HEK293 (cell line): ENCODE measurements at regions not wholly inside any gene's neighbourhood (a gene's known extent, or its start where the extent isn't known, plus 50 kb on each side); places are given as distances from the start of the nearest gene placed in this dataset.

Source experiments
- RBAK ChIP-seq: fragments of 450-650 bp; formaldehyde crosslinking; IDR thresholded peaks from 2 replicates; pipeline ENCODE4 v1.5.1; 2016; ENCODE audit warnings: missing biosample characterization, missing genetic modification characterization
- YY1 ChIP-seq: fragments of 450-650 bp; formaldehyde crosslinking; IDR thresholded peaks from 2 replicates; pipeline ENCODE4 v1.5.1; 2018; ENCODE audit warnings: missing biosample characterization, missing genetic modification characterization
- ZNF24 ChIP-seq: fragments of 450-650 bp; formaldehyde crosslinking; IDR thresholded peaks from 2 replicates; pipeline ENCODE4 v1.5.1; 2016; ENCODE audit warnings: missing biosample characterization, missing genetic modification characterization

GRCh38 chr12:115450710-115451109, 766.7 kb upstream of the TBX3 start:
- TF ChIP-seq ZNF24 (tag by site-specific recombination) (no peak), YY1 (tag by site-specific recombination) (no peak), RBAK (no peak)
